ENCODE measurements at regions not wholly inside any gene's neighbourhood (a gene's known extent, or its start where the extent isn't known, plus 50 kb on each side); places are given as distances from the start of the nearest gene placed in this dataset.

DNA sequence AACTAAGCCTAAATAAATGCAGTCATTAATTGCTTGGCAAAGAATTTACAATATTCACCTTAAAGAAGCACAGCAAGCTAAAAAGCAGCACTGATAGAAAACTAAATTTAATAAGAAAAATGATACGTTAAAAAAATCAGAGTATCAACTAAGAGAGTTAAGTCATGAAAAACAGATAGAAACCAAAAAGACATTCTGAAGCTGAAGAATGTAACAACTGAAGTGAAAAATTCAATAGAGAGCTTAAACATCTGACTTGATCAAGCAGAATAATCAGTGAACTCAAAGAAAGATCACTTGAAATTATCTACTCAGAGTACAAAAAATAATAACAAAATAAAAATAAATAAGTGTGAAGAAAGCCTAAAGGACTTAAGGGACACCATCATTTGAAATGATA, 588.0 kb upstream of the HS3ST1 start:
- TF ChIP-seq CTCF (IDR thresholded peaks at IDR 0.05) = no peak
- no peak for TF ChIP-seq POLR2A (IDR thresholded peaks at IDR 0.05)
- TF ChIP-seq POLR2AphosphoS5 (IDR thresholded peaks at IDR 0.05) = no peak

Measured in transverse colon (tissue), 4 donors.